Activated CD4-positive, CD25-positive, alpha-beta regulatory T cell (primary cell): ENCODE measurements at regions not wholly inside any gene's neighbourhood (a gene's known extent, or its start where the extent isn't known, plus 50 kb on each side); places are given as distances from the start of the nearest gene placed in this dataset.
"Not testable (repeated sequence)": the region's sequence is repeated elsewhere in the genome, so short reads cannot be mapped to it uniquely, and the experiment has no call there.

Source experiments
- DNase-seq, 4 experiments: peaks; one replicate each; lab custom pipeline; 2025; lab: John Stamatoyannopoulos, UW

- DNase-seq, result no peak
Observed at GRCh38 chr2:7525746-7526145, 608.5 kb downstream of the RNF144A start.

GRCh38 chr2:7527165-7527722 lies 610.0 kb downstream of the RNF144A start:
- DNase-seq, result no peak

- DNase-seq, result no peak
Observed at GRCh38 chr2:7530001-7530400, 612.8 kb downstream of the RNF144A start.

GRCh38 chr2:7539077-7539476 lies 621.9 kb downstream of the RNF144A start:
- DNase-seq, result no peak

GRCh38 chr2:7539760-7540159 lies 622.5 kb downstream of the RNF144A start:
- DNase-seq, result no peak

GRCh38 chr2:7552825-7553570 lies 635.8 kb downstream of the RNF144A start:
- DNase-seq, result no peak

- DNase-seq, result no peak
Observed at GRCh38 chr2:7555260-7555659, 638.0 kb downstream of the RNF144A start.

GRCh38 chr2:7557376-7557775 lies 640.2 kb downstream of the RNF144A start:
- DNase-seq, result no peak

- DNase-seq, result no peak
Observed at GRCh38 chr2:7559791-7560190, 642.6 kb downstream of the RNF144A start.

- no peak for DNase-seq
Observed at GRCh38 chr2:7566382-7566881, 649.2 kb downstream of the RNF144A start.

- not testable (repeated sequence) for DNase-seq
Observed at GRCh38 chr2:7567116-7567515, 649.9 kb downstream of the RNF144A start.

GRCh38 chr2:7567646-7568045 lies 650.4 kb downstream of the RNF144A start:
- DNase-seq, result peak in 1 of 4 experiments; percentile 0

GRCh38 chr2:7570247-7570646 lies 653.0 kb downstream of the RNF144A start:
- no peak for DNase-seq

GRCh38 chr2:7571701-7572100 lies 654.5 kb downstream of the RNF144A start:
- no peak for DNase-seq

GRCh38 chr2:7572450-7572849 lies 655.2 kb downstream of the RNF144A start:
- no peak for DNase-seq

GRCh38 chr2:7573166-7573825 lies 656.1 kb downstream of the RNF144A start:
- no peak for DNase-seq

GRCh38 chr2:7574385-7574784 lies 657.2 kb downstream of the RNF144A start:
- DNase-seq, result no peak

- no peak for DNase-seq
Observed at GRCh38 chr2:7577769-7578168, 660.6 kb downstream of the RNF144A start.

GRCh38 chr2:7584017-7584416 lies 666.8 kb downstream of the RNF144A start:
- DNase-seq, result no peak

- no peak for DNase-seq
Observed at GRCh38 chr2:7586898-7587297, 669.7 kb downstream of the RNF144A start.

GRCh38 chr2:7588295-7588694 lies 671.1 kb downstream of the RNF144A start:
- DNase-seq, result no peak

- DNase-seq, result no peak
Observed at GRCh38 chr2:7592618-7593140, 675.5 kb downstream of the RNF144A start.

GRCh38 chr2:7593360-7593759 lies 676.1 kb downstream of the RNF144A start:
- no peak for DNase-seq
